ENCODE measurements at regions not wholly inside any gene's neighbourhood (a gene's known extent, or its start where the extent isn't known, plus 50 kb on each side); places are given as distances from the start of the nearest gene placed in this dataset.

GRCh38 chr13:97112446-97113152, 109.5 kb upstream of the MBNL2 start:
- TF ChIP-seq, protein P1, sequence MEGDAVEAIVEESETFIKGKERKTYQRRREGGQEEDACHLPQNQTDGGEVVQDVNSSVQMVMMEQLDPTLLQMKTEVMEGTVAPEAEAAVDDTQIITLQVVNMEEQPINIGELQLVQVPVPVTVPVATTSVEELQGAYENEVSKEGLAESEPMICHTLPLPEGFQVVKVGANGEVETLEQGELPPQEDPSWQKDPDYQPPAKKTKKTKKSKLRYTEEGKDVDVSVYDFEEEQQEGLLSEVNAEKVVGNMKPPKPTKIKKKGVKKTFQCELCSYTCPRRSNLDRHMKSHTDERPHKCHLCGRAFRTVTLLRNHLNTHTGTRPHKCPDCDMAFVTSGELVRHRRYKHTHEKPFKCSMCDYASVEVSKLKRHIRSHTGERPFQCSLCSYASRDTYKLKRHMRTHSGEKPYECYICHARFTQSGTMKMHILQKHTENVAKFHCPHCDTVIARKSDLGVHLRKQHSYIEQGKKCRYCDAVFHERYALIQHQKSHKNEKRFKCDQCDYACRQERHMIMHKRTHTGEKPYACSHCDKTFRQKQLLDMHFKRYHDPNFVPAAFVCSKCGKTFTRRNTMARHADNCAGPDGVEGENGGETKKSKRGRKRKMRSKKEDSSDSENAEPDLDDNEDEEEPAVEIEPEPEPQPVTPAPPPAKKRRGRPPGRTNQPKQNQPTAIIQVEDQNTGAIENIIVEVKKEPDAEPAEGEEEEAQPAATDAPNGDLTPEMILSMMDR (conservative IDR thresholded peaks at IDR 0.05), result no peak
- TF ChIP-seq ZFX (IDR thresholded peaks at IDR 0.05), result no peak

Data from C4-2B (cell line).